ENCODE measurements at regions not wholly inside any gene's neighbourhood (a gene's known extent, or its start where the extent isn't known, plus 50 kb on each side); places are given as distances from the start of the nearest gene placed in this dataset.

- CTCF ChIA-PET (ENCODE audit: low intra/inter-chr PET ratio) = no interaction called here
- no peak for DNase-seq (ENCODE audit: extremely low read depth in 1 of 4, low spot score in 3 of 4)
- H3K79me2 ChIP-seq (ENCODE audit: control insufficient read depth, insufficient read depth, low read length) = no peaks in the 10 kb centered on the region
- no peaks in the 10 kb centered on the region for H3K36me3 ChIP-seq (ENCODE audit: control insufficient read depth, insufficient read depth, low read length)
- no peaks in the 10 kb centered on the region for H4K20me1 ChIP-seq (replicated peaks; ENCODE audit: control insufficient read depth, insufficient read depth, low read length)
- H3K4me2 ChIP-seq (ENCODE audit: insufficient read depth, low read length) = no peak overlapping the region
- in situ Hi-C loops (cut with MboI) = no loop called here
- H3K27ac ChIP-seq (ENCODE audit: extremely low read depth, low read depth, low read length) = no peak overlapping the region
- no peaks in the 10 kb centered on the region for H3K9me1 ChIP-seq (ENCODE audit: control insufficient read depth, insufficient read depth, low read length)
- no peak overlapping the region for H3K9ac ChIP-seq (ENCODE audit: insufficient read depth in 1 of 2, low read depth in 2 of 2, low read length in 2 of 2)
- intact Hi-C loops (cut with micrococcal nuclease) = no loop called here
- no peaks in the 10 kb centered on the region for H3K4me1 ChIP-seq (replicated peaks in 1 of 2; ENCODE audit: control insufficient read depth in 2 of 2, insufficient read depth in 2 of 2, low read length in 2 of 2)
- no peak for FAIRE-seq
- POLR2A ChIA-PET = interaction anchor here (0.6 kb wide), 1 partner anchor 1743 kb away, joined by 6 read pairs; no protein-coding TSS in a partner anchor
- no TSS peak for BruUV-seq (replicated peaks)
- 8% methylated on average over 2 of the region's 2 CpGs for WGBS (ENCODE audit: insufficient coverage, low coverage, missing lambda C conversion rate)
- no peak for ATAC-seq
- H3K4me3 ChIP-seq = no peak overlapping the region
- no peaks in the 10 kb centered on the region for H3K9me3 ChIP-seq (replicated peaks; ENCODE audit: control insufficient read depth, insufficient read depth, low read depth, low read length)
- TF ChIP-seq SFPQ (IDR thresholded peaks at IDR 0.05; ENCODE audit: low read depth, low read length) (no peak), ZNF121 (CRISPR knock-in tag; conservative IDR thresholded peaks at IDR 0.05) (no peak), RBFOX2 (IDR thresholded peaks at IDR 0.05; ENCODE audit: low read depth, low read length) (no peak)
- H3K27me3 ChIP-seq (ENCODE audit: control insufficient read depth in 2 of 2, insufficient read depth in 2 of 2, low read length in 2 of 2) = no peaks in the 10 kb centered on the region
- no peak overlapping the region for H2AFZ ChIP-seq (ENCODE audit: low read depth, low read length)
Observed at GRCh38 chr4:170269950-170270349, 180.2 kb upstream of the AADAT start.

GRCh38 chr4:170259631-170260153 is 169.9 kb upstream of the AADAT start:
- ATAC-seq = peak; percentile 96
- CTCF ChIA-PET (ENCODE audit: low intra/inter-chr PET ratio) = interaction anchor here (1.1 kb wide), 1 partner anchor 1943 kb away, joined by 3 read pairs; no protein-coding TSS in a partner anchor
- TF ChIP-seq REST (IDR thresholded peaks at IDR 0.05; ENCODE audit: borderline replicate concordance) = peak; percentile 53; the same call in 1 of the 2 replicates
- no peak for TF ChIP-seq REST (CRISPR knock-in tag; IDR thresholded peaks at IDR 0.05; ENCODE audit: low read depth)

More at GRCh38 chr4:170259631-170260153, 169.9 kb upstream of the AADAT start:
- Histone ChIP-seq H3K27me3 (ENCODE audit: control insufficient read depth in 2 of 2, insufficient read depth in 2 of 2, low read length in 2 of 2) (no peaks in the 10 kb centered on the region), H3K4me3 (no peak overlapping the region), H4K20me1 (replicated peaks; ENCODE audit: control insufficient read depth, insufficient read depth, low read length) (no peaks in the 10 kb centered on the region), H3K9ac (ENCODE audit: insufficient read depth in 1 of 2, low read depth in 2 of 2, low read length in 2 of 2) (no peak overlapping the region), H3K36me3 (ENCODE audit: control insufficient read depth, insufficient read depth, low read length) (no peaks in the 10 kb centered on the region), H3K79me2 (ENCODE audit: control insufficient read depth, insufficient read depth, low read length) (no peaks in the 10 kb centered on the region), H3K27ac (ENCODE audit: extremely low read depth, low read depth, low read length) (no peak overlapping the region), H3K4me1 (replicated peaks in 1 of 2; ENCODE audit: control insufficient read depth in 2 of 2, insufficient read depth in 2 of 2, low read length in 2 of 2) (no peaks in the 10 kb centered on the region), H3K9me3 (replicated peaks; ENCODE audit: control insufficient read depth, insufficient read depth, low read depth, low read length) (no peaks in the 10 kb centered on the region), H2AFZ (ENCODE audit: low read depth, low read length) (no peak overlapping the region), H3K9me1 (ENCODE audit: control insufficient read depth, insufficient read depth, low read length) (no peaks in the 10 kb centered on the region), H3K4me2 (ENCODE audit: insufficient read depth, low read length) (no peak overlapping the region)
- BruUV-seq (replicated peaks) = no TSS peak
- WGBS (ENCODE audit: insufficient coverage, low coverage, missing lambda C conversion rate) = 19% methylated on average over 6 of the region's 6 CpGs
- intact Hi-C loops (cut with micrococcal nuclease) (loop anchor here (1.0 to 10.0 kb wide), 3 partner anchors 121 to 1943 kb away; no protein-coding TSS in a partner anchor), in situ Hi-C loops (cut with MboI) (no loop called here)
- DNase-seq (ENCODE audit: extremely low read depth in 1 of 4, low spot score in 3 of 4) = peak; percentile 40 to 76 (median 58)
- POLR2A ChIA-PET = no interaction called here
- peak; percentile 81 for FAIRE-seq

Data from K562 (cell line).